Femur (tissue), 1 donor: ENCODE measurements at regions not wholly inside any gene's neighbourhood (a gene's known extent, or its start where the extent isn't known, plus 50 kb on each side); places are given as distances from the start of the nearest gene placed in this dataset.

Experiments used
- DNase-seq: peaks from one replicate; pipeline ENCODE4 v3.0.0-alpha.2; 2017

DNA sequence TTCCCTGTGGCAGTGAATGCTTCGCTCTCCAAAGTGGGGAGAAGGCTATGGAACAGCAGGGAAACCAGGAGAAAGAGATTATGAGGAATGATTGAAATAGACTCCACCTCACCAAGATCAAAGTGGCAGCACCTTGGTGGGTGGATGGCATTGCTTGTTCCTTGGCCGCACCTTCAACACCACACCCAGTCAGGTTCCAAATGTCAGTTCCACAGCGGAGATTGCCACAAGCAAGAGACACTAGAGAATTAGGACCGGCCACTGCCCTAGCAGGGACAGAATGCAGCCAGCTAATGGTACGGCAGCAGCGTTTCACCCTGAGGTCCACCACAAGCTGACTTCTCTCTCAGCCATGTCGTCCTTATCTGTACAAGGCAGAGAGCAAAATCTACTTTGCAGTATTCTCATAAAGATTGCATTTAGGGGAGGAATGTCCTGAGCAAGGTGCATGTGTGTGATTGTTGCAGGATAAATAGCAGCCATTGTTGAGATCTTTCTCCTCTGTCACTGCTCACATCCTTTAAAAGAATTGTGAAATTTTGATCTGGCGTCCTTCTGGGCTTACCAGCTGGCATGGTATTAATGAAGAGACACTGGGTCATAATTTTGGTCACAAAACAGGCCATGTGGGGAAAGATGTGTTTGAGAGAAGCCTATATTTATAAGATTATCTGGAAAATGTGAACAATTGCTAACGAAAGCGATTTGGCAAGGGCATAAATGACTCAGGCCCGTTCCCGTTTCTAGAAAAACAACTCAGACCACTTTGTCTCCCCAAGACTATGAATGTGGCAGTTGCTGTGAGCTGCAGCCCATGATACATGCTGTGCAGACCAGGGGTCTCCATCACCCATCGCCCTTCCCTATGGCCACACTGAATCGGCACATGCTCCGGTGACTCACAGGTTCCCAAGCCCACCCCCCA lies 228.6 kb upstream of the ID2 start:
- no peak for DNase-seq

DNA sequence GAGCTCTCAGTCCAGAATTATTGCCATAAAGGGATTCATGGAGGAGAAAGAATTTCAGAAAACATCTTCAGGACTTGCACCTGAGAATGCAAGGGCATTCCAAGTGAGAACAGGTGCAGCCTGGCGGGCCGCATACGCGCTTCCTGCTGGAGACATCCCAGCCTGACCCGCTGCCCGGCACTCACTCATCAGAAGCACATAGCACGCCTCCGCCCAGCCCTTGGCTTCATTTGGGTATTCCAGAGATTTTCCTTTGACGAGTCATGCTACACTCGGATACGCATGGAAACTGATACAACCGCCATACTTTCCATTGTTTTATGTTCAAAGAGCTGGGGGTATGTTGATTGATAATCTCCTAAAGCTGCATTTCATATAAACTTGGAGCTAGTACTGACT lies 228.0 kb upstream of the ID2 start:
- DNase-seq: no peak

DNA sequence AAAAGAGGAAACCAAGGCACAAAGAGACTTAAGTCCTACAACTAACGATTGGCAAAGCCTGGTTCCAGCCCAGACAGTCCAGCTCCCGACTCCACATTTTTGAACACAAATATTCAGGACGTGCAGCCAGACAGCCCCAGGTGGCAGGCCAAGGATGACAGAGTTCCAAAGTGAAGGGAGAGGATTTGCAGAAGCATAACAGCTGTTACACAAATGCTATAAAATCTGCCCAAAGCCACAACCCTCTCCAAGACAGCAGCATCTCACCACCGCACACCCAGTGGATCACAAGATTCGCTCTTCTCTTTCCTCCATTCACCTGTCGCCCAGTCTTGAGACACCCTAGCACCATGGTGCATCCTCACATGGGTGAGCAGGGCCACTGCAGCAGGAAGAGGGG lies 227.1 kb upstream of the ID2 start:
- DNase-seq: peak; percentile 17

DNA sequence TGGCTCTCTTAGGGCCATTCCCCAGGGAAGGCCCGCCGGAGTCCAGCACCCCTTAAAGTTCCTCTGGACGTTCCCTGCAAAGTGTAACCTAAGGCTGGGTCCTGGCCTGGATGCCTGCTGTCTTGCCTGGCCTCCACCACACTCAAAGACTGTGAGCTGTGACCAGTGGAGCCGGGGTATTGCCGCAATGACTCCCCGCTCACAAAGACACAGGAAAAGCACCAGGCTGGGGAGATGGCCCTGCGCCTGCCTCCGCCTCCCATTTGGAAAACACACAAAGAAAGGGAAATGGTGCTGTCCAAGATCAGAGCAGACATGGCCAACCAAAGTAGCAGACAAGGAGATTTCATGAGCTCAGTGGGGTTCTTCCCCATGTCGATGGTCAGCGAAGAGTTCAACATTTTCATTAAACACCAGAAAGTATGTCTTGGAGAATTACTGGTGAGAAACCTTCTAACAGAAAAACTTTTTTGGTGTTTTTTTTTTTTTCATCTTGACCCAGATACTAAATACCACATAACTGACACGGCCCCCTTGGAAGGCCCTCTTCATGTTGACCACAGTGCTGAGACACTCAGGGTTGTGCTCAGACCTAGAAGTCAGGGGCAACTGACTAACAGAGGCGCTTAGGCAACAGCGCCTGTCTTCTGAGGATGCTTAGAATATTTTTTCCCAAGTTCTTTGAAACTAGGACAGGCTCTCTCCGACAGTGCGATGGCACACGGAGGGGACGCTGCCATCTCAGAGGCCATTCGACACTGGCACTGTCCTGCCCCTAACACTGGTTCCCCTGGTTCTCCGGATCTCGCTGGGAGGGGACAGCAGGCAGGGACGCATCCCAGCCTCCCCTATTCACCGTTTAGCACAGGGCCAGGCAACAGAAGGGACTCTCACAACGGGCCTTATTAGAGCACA lies 226.4 kb upstream of the ID2 start:
- DNase-seq: peak; percentile 10

DNA sequence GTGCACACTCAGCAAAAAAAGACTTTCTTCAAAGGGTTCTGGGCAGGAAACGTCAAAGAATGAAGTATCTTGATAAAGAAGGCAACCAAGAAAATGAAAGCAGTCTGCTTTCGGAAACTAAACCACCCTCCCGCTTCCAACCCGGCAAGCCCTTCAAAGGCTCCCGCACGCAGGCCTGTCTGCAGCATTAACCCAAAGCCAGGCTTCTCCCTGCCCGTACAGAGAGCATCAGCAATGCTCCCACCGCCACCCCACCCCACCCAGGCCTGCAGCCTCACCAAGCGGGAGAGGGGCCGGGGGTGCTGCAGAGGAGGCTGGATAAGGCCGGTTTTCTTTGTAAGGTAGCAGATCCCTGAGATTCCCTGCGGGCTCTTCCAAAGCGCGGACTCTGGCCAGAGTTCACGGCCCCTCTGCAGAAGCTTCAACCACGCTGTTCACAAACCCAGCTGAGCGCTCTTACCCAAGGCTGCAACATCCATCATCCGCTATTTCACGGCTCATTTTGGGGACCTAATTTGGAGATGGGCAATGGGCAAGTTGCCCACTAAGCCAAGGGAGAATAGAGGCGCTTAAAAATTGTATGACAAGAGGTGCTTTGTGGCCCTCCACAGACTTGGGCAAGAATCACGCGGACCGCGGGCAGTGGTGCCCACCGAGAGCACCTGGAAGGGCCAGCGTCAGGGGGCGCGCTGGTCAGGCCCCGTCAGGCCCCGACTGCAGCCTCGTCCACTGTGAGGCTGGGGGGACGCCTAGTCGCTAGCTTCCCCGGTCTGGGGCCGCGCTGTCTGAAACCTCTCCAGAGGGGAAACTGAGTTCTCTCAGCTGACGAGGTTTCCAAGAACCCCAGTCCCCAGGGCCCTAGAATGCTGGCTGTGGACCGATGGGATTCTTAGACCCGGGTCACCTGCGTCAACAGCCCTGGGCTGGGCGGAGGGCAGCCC lies 225.4 kb upstream of the ID2 start:
- DNase-seq: peak; percentile 25

DNA sequence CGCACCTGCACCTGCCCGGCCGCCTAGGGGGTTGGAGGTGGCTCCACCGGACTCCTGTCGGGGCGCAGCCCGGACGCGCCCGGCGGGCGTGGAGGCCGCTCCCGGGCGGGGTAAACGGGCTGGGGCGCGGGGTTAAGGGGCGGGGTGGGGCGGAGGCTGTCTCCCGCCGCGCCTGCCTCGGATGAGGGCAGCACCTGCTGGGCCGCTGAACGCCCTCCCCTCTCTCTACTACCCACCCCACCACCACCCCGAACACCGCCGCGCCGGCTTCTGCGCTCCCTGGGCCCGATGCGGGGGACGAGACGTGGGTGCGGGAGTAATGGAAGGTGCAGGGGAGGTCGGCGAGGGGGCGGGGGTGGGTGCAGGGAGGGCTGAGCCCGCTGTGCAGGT lies 224.8 kb upstream of the ID2 start:
- peak; percentile 16 for DNase-seq

DNA sequence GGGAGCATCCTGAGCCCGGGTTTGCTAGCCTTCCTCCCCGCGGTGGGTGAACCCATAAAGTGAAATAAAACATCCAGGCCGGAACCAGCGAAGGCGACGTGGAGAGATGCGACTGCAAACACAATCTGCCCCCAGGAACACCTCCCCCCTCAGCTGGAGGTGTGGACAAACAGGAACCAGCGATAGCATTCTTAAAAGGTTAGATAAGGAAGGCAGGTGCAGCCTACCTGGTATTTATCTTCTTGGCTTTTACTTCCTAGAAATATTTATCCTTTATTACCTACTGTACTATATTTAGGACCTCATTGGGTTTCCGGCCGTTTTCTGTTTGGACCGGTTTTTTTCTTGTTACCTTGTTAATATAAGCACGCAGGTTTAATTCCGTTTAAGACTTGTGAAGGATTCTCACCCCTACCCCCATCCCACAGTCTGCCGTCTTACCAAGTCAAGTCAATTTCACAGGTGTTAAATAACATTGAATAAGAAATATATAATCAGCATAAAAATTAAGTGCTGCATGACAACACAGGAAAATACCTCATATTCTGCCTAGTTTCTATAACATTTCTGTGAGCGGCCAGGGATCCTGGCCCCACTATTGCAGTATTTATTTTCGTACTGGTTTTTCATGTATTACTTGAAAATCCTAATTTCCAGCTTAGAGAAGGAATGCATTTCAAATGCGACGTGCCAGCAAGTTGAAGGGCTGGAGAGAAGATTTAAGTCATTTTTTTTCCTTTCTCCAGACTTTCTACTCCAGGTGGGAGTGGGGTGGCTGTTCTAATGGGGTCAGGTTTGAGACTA lies 224.0 kb upstream of the ID2 start:
- no peak for DNase-seq

DNA sequence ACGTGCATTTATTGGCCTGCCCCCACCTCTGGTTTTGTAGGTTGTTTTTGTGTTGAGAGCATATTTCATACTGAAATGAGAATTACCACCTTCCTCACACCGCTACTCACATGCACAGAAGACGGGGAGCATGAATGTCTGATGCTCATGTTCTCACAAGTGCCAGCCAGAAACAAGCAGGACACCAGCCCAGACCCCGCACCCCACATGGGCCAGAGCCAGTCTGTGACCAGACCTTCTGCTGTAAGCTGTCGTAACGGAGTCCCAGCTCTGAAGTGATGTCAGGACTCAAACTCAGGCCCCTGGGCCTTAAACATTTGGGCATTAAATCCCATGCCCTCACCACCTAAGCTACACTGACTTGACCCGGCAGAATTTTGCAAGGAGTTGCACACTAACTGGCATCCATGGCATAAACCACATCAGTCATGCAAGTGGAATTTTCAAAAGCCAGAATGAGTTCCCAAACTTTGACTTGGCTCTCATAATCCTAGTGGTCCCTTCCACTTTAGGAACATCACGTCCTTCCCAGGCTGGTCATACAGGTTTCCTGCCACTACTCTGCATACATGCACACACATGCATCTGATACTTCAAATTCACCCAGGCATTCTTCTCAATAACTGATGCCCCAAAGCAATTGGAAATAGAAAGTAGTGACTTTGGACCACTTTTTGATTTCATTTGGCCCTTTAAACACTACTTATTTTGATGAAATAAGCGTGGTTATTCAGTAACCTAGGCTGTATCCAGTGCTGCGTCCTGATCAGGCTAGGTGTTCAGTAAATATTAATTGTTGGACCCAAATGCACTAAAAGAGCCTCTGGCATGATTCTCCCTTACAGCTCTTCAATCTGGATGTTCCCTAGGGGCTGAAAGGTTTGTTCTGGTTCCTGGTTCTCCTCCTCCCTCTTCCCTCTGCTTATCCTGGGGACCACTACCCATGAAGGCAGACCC lies 223.1 kb upstream of the ID2 start:
- DNase-seq: no peak

DNA sequence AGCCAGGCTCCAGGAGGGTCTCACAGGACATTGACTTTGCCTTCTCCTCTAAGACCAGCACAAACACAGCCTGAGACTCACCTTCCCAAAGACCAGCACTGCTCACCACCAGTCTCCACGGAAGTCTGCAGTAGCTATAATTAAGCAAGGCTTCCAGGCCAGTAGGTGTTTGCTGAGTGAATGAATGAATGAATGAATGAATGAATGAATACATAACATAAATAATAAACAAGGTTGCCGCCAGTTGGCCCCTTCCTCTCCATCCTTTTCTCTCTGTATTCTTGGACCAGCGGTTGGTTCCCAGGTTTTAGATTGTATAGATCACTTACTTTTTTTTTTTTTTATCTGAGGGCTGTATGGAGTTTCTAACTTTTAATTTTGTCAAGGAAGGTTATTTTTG lies 222.4 kb upstream of the ID2 start:
- no peak for DNase-seq

DNA sequence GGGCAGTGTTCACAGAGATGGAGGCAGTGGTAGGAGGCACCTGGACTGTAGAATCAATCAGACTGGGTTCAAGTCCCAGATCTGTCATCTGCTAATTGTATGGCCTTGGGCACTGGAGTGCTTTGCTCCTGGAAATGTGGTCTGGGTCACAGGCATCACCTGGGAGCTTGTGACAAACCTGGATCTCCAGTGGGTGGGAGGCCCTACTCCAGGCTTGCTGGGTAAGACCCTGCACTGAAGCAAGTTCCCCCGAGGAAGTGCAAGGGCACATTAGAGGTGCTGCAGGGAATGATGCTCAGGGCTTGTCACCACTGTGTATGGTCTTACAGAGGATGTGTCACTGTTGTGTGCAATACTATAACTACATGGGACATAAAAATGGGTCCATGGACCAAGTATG lies 220.5 kb upstream of the ID2 start:
- DNase-seq: no peak

DNA sequence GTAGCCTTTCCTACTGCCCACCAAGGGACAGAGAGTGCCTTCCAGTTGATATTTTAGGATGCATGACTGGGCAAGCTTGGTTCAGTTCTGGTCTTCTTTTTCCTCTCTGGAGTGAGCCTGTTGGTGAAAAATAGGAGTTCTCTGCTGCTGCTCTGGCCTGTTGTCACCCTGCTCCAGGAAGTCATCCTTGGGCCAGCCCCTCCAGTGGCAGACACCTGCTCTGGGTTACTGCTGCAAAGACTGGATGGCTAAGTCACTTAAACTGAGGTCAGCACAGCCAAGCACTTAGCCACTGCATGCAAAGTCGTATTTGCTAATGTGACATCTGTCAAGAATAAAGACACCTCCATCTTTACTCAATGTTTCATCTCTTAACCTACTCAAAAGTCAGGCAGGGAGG lies 219.6 kb upstream of the ID2 start:
- peak; percentile 5 for DNase-seq

DNA sequence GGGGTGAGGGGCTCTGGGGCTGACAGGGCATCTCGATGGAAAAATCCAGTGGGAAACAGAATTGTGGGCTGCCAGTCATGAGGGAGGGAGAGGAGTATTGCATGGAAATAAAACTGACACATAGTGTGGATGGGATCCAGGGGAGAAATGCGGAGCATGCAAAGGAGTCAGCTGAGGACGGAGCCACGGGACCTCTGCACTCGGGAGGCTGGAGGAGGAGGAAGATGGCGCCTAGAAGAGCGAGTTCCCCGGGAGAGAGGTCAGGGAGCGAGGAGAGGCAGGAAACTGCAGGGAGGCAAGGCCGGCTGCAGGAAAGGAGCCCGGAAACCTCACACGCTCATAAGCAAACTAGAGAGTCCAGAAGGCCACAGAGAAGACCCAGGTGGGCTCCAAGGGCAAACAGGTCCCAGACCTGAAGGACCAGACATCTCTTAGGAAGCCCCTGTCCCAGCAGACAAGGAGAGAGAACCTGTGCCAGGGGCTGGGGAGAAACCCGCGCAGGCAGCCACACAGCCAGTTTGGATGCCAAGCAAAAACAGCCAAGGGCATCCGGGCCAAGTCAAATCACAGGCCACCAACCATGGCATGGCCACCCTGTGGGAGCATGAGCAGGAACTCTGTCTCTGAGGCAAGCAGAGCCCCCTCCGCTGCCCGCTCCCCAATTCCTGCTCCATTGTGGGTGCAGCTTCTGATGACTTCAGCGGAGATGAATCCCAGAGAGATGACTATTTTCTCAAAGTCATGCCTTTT lies 218.8 kb upstream of the ID2 start:
- DNase-seq: peak; percentile 7

DNA sequence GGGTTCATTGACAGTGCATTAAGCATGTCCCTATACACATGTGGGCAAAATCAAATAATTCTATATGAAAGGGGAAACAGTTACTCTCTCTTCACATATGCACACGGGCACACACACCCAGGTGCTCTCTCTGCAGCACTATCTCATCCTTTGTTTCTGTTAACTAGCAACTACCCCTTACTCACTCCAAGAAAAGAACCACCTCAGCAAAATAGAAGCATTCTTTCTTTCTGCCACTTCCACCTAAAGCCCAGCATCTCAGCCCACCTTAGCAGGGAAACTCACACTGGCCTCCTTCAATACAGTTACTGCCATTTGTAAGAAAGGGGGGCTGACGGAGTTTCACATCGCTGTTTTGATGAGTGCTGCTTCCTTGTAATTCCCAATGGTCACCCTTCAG lies 216.3 kb upstream of the ID2 start:
- DNase-seq: peak; percentile 3

DNA sequence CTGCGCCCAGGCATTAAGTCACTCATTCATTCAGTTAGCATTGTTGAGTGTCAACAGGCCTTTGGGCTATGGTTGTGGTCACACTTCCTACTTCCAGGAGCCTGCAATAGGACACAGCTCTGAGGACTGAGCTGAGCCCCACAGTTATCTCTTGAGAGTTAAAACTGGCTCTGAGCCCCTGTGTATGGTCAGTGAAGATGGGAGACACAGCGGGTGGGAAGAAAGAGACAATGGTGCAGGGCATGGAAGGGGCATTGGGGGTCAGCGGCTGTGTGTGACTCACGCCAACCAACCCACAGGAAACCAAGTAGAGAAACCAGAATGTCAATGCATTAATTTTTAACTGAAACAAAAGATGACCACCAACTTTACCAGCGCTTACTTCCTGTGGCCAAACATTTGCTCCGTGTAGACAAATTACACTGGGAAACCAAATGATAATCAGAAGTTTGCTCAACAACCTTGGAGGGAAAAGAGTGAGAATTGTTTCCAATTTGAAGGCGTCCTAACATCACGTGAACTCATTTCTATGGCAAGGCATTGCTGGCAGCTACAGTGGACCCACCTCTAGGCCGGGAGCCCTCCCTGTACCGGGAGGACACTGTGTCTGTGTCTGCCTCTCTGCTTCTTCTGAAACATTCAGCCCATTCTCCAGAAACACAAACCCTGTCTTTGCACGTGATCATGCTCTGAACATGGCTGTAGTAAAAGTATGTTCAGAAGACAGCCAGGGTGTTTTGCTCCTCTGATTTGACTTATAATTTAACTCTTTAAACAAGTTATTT lies 212.0 kb upstream of the ID2 start:
- DNase-seq: no peak

DNA sequence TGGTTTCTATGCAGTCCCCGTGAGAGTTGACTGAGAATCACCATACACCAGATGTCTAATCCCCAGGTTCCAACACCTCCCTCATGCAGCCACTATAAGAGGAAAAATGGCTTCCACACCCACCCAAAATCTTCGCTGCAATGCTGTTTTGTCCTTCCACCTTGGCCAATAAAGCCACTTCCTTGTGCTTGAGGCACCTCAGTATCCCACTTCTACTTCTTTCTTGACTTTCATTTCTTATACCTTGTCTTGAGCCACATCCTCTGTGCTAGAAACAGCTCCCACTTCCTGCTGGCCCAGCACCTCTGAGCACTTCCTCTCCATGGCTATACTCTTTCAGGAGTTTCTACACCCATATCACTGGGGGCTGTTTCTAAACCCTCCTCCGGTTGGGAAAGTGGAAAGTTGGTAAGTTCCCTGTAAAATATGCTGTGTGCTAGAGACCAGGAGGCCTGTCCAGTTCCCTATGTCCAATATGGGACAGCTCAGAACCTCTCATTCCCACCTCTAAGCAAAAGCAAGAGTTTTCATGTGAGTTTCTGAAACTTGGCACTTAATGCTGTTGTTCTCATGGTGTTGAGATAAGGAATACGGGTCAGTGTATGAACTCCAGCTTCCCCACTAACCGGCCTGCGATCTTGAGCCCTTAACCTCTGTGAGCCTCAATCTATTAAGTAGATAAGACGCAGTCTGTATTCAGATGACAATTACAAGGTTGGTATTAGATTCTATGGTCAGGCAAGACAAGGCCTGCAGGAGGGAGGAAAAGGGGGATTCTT lies 209.1 kb upstream of the ID2 start:
- no peak for DNase-seq

DNA sequence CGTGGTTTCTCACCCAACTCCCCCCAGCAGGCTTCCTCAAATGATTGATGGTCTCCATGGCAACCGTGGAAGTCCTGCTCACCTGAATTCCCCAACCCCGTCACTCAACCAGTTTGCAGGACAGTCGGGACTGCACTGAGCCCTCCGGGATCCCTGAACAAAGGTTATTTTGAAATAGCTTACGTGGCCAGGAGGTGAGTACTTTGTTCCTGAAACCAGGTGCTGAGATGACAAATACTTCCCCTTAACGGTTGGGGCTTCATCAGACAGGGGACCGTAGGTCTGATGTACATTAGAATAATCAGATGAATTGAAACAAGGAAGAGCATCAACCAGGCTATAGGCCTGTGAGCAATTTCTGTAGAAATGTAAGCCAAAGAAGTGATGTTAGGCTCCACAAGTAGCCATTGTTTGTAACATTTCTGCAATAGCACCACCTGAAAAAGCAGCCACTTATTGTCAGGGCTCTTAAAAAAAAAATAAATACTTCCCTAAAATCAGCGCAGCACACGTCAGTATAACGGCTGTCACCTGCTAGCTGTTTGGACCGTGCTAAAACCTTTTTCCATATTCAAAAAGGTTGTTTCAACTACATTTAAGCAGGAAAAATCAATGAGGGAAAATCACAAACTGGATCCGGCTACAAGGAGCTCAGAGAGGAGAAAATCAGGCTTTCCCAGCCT lies 206.4 kb upstream of the ID2 start:
- no peak for DNase-seq
